ENCODE measurements at regions not wholly inside any gene's neighbourhood (a gene's known extent, or its start where the extent isn't known, plus 50 kb on each side); places are given as distances from the start of the nearest gene placed in this dataset.
"Not testable (repeated sequence)": the region's sequence is repeated elsewhere in the genome, so short reads cannot be mapped to it uniquely, and the experiment has no call there.

- no peak for DNase-seq (ENCODE audit: low read depth, low spot score)
- in situ Hi-C loops (cut with HindIII; ENCODE audit: low pct_unique_long_range_greater_than_20kb, low sequenced_read_pairs) = no loop called here
Observed at GRCh38 chr6:126945812-126946360, 172.6 kb upstream of the RSPO3 start.

DNA sequence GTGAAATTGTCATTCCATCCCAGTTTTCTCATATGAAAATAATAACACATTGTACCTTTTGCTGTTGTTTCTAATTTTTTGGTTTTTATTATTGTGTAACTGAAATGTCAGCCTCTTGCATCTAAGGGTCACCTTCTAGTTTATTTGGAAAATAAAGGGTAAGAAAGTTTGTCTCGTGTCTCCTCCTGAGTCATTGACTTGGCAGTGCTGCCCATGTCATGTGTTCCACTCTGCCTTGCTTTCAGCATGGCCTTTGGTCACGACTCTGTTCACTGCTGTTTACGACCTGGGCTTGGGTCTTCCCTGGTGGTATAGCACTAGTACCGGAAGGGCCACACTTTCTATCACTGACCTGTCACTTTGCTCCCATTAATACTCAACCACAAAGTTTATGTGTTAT, 171.4 kb upstream of the RSPO3 start:
- in situ Hi-C loops (cut with HindIII; ENCODE audit: low pct_unique_long_range_greater_than_20kb, low sequenced_read_pairs) = no loop called here
- DNase-seq (ENCODE audit: low read depth, low spot score) = peak; percentile 1

DNA sequence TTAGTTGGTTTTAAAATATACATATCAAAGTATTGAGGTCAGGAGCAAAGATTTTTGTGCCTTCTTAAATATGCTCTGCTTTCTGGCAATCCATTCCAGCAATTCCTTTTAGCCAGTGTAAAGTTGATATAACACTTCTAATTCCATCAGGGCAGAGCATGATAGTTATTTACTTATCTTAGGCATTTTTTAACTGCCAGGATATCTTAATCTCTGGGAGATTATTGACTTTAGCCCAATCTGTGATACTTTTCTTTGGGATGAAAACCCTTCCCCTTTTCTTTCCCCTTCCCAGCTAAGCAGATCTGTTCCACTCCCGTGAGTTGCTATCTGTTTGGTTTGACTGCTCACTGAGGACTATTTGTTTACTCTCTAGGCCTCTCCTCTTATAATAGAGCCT, 168.7 kb upstream of the RSPO3 start:
- no peak for DNase-seq (ENCODE audit: low read depth, low spot score)
- in situ Hi-C loops (cut with HindIII; ENCODE audit: low pct_unique_long_range_greater_than_20kb, low sequenced_read_pairs) = no loop called here

DNA sequence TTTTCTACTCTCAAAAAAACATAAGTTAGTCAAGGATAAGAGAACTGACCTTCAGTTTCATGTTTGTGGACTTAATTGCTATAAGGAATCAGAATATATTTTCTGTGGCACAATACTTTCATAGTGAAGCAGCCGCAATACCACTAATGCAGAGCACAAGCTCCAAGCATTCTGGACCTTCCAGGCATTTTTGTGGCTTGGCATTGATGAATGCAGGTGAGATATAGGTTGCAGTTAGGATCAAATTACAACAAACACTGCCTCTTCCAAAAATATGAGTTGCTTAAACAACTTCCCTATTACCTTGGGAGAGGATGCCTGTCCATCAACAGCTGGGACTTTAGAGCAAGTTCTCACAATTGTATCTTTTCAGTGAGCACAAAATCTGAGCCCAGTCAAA, 162.8 kb upstream of the RSPO3 start:
- in situ Hi-C loops (cut with HindIII; ENCODE audit: low pct_unique_long_range_greater_than_20kb, low sequenced_read_pairs) = no loop called here
- no peak for DNase-seq (ENCODE audit: low read depth, low spot score)

GRCh38 chr6:126957721-126958120, 160.8 kb upstream of the RSPO3 start:
- DNase-seq (ENCODE audit: low read depth, low spot score) = no peak
- in situ Hi-C loops (cut with HindIII; ENCODE audit: low pct_unique_long_range_greater_than_20kb, low sequenced_read_pairs) = no loop called here

DNA sequence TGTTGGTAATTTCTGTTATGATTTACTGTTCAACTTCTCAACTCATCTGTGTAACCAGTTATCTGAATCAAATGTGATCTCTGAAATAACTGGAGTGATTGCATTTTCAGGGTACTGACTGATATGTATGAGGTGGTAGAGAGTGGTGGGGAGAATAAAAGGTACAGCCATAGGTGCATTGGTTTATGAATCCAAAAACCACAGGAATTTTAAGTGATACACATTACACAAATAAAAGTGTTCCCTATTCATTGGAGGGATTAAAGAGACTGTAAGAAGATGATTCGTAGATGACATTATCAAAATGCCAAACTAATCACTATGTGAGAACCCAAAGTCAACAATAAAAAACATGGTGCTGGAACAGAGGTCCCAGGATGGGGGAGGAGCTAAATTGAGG, 158.7 kb upstream of the RSPO3 start:
- no peak for DNase-seq (ENCODE audit: low read depth, low spot score)
- in situ Hi-C loops (cut with HindIII; ENCODE audit: low pct_unique_long_range_greater_than_20kb, low sequenced_read_pairs) = no loop called here

DNA sequence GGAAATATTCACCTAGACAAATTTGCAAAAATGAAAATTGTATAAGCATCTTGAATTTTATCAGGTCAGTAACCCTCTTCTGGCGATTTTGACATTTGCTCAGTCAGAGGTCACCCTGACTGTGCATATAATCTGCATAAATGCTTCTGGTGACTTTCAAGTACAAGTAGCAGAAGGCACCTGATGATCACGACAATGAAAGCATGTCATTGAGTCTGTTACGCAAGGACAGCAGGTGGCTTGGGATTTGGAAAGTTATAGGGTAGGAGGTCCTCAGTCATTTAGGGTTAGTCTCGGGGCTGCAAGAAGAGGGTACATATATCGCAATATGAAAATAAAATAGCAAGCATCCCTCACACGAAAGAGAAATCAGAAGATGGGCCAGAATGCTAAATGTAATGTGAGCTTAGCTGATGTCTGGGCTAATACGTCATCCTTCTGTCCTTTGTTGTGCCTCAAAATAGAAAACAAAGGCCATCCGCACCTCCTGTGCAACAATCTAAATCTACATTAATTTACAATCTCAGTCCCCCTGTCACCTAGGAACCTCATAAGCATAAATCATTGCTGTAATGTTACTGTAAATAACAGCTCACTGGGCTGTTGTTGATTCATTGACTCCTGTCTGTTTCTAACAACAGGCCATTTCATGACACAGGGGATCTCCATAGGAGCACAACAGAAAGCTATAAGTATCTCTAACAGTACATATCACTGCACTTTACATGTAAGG, 155.2 kb upstream of the RSPO3 start:
- no peak for DNase-seq (ENCODE audit: low read depth, low spot score)
- in situ Hi-C loops (cut with HindIII; ENCODE audit: low pct_unique_long_range_greater_than_20kb, low sequenced_read_pairs) = no loop called here

GRCh38 chr6:126967296-126968005, 151.0 kb upstream of the RSPO3 start:
- DNase-seq (ENCODE audit: low read depth, low spot score) = no peak
- in situ Hi-C loops (cut with HindIII; ENCODE audit: low pct_unique_long_range_greater_than_20kb, low sequenced_read_pairs) = no loop called here

- in situ Hi-C loops (cut with HindIII; ENCODE audit: low pct_unique_long_range_greater_than_20kb, low sequenced_read_pairs) = no loop called here
Observed at GRCh38 chr6:126976253-126976797, 142.1 kb upstream of the RSPO3 start.

GRCh38 chr6:126983779-126984178, 134.7 kb upstream of the RSPO3 start:
- no peak for DNase-seq (ENCODE audit: low read depth, low spot score)
- in situ Hi-C loops (cut with HindIII; ENCODE audit: low pct_unique_long_range_greater_than_20kb, low sequenced_read_pairs) = no loop called here

More at GRCh38 chr6:126976253-126976797, 142.1 kb upstream of the RSPO3 start:
- DNase-seq (ENCODE audit: low read depth, low spot score) = no peak

- in situ Hi-C loops (cut with HindIII; ENCODE audit: low pct_unique_long_range_greater_than_20kb, low sequenced_read_pairs); DNase-seq (ENCODE audit: low read depth, low spot score): not testable (repeated sequence)
Observed at GRCh38 chr6:126988125-126988524, 130.3 kb upstream of the RSPO3 start.

DNA sequence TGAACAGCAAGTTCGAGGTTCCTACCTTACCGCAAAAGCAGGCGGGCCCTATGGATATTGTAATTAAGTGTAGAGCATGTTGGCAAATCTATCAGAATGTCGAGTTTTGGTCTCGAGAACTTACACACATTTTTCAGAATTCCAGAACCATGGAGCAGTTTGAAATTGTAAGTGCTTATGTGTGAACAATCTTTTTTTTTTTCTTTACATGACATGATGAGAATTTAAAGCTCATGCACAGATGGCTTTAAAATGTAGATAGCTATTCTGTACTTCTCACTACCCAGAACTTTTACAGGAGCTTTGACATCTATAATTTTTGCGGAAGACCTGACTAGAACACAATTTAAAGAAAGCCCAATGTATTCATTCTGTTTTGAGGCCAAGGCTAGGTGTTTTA, 117.8 kb upstream of the RSPO3 start:
- in situ Hi-C loops (cut with HindIII; ENCODE audit: low pct_unique_long_range_greater_than_20kb, low sequenced_read_pairs) = no loop called here
- DNase-seq (ENCODE audit: low read depth, low spot score) = no peak

DNA sequence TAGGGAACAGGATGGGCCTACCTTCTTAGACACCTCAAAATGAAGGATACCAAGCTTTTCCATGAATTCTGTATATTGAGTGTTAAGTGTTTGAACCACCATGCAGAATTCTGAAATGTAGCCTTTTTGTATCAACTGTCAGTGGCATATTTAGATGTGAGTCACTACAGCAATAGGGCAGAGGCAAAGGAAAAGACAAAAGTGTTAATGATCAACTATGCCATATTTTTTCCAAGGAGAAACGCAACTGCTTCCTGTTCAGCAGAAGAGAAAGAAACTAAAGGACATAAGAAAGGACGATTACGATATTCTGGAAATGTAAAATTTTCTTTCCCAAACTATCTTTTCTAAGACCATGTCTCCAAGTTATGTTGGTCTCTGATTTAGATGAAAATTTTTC, 104.6 kb upstream of the RSPO3 start:
- no peak for DNase-seq (ENCODE audit: low read depth, low spot score)
- in situ Hi-C loops (cut with HindIII; ENCODE audit: low pct_unique_long_range_greater_than_20kb, low sequenced_read_pairs) = no loop called here

GRCh38 chr6:127015858-127016257, 102.6 kb upstream of the RSPO3 start:
- no peak for DNase-seq (ENCODE audit: low read depth, low spot score)
- in situ Hi-C loops (cut with HindIII; ENCODE audit: low pct_unique_long_range_greater_than_20kb, low sequenced_read_pairs) = no loop called here

GRCh38 chr6:127019828-127020227, 98.6 kb upstream of the RSPO3 start:
- in situ Hi-C loops (cut with HindIII; ENCODE audit: low pct_unique_long_range_greater_than_20kb, low sequenced_read_pairs) = no loop called here
- DNase-seq (ENCODE audit: low read depth, low spot score) = no peak

- peak; percentile 22 for DNase-seq (ENCODE audit: low read depth, low spot score)
- in situ Hi-C loops (cut with HindIII; ENCODE audit: low pct_unique_long_range_greater_than_20kb, low sequenced_read_pairs) = no loop called here
Observed at GRCh38 chr6:127022302-127022701, 96.2 kb upstream of the RSPO3 start.

DNA sequence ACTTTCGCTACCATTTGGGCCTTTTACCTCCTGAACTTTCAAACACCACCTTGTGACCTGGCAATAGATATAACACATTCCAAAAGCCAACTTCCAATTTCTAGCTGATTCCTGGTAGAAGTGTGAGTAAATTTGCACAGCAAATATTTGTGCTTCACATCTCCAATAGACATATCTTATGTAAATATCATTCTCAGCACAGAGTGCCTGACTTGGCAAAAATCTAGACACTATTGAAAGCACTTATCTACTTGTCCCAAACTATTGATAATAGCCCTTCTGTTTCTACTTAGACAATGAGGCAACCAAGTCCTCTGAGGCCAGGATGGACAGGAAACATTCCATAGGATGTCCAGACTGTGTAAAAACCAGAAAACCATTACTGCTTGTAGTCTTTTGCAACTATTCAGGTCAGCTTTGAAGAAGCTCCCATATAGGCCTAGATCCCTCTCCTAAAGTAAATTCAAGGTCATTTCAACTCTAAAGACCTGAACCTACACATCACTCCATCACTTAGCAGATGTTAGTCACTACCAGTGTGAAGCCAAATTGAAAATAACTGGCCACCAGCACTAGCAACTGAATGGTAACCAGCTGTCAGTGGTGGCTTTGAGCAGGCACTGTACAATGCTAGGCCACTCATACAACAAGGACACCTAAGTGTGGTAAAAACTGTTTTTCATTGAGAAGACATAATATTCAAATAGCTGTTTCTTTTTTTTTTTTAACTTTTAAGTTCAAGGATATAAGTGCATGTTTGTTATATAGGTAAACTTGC, 95.3 kb upstream of the RSPO3 start:
- in situ Hi-C loops (cut with HindIII; ENCODE audit: low pct_unique_long_range_greater_than_20kb, low sequenced_read_pairs) = no loop called here
- no peak for DNase-seq (ENCODE audit: low read depth, low spot score)

DNA sequence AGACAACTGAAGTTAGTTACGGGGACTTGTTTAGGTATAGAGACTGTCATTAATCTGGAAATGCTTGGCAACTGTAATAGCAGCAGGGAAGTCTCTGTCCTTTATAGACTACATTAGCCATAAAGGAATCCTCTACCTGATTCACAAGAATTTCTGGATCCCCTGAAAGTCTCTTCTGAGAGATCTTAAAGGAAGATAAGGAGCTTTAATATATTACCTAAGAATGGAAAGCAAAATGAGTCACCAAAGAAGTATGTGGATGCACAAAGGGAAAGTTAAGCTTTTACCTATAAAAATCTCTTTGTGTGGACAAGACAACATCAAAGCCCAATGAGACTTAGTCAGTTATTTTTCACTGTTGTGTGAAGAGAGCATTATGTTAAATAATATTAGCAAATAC, 92.2 kb upstream of the RSPO3 start:
- DNase-seq (ENCODE audit: low read depth, low spot score) = no peak
- in situ Hi-C loops (cut with HindIII; ENCODE audit: low pct_unique_long_range_greater_than_20kb, low sequenced_read_pairs) = no loop called here

All from SK-MEL-5 (cell line).